Activated T-cell treated with anti-CD3 and anti-CD28 coated beads for 24 hours (primary cell): ENCODE measurements at regions not wholly inside any gene's neighbourhood (a gene's known extent, or its start where the extent isn't known, plus 50 kb on each side); places are given as distances from the start of the nearest gene placed in this dataset.

ENCODE experiments used
- DNase-seq: peaks from one replicate; pipeline ENCODE4 v3.0.0-alpha.2; 2020; ENCODE audit warnings: low read depth

GRCh38 chr12:89092297-89092696 lies 260.0 kb downstream of the DUSP6 start:
- DNase-seq = peak; percentile 20

GRCh38 chr12:89091293-89091841 lies 260.9 kb downstream of the DUSP6 start:
- DNase-seq = no peak

- no peak for DNase-seq
Measured at GRCh38 chr12:89089264-89089663, 263.0 kb downstream of the DUSP6 start.

GRCh38 chr12:89087876-89088275 lies 264.4 kb downstream of the DUSP6 start:
- DNase-seq = no peak

GRCh38 chr12:89087149-89087825 lies 265.0 kb downstream of the DUSP6 start:
- no peak for DNase-seq

GRCh38 chr12:89085421-89085820 lies 266.9 kb downstream of the DUSP6 start:
- no peak for DNase-seq

- DNase-seq = no peak
Measured at GRCh38 chr12:89084751-89085150, 267.6 kb downstream of the DUSP6 start.

GRCh38 chr12:89083491-89083890 lies 268.8 kb downstream of the DUSP6 start:
- DNase-seq = no peak

GRCh38 chr12:89082370-89082753 lies 269.9 kb downstream of the DUSP6 start:
- no peak for DNase-seq

- DNase-seq = no peak
Measured at GRCh38 chr12:89081719-89082369, 270.5 kb downstream of the DUSP6 start.

- no peak for DNase-seq
Measured at GRCh38 chr12:89080793-89081465, 271.4 kb downstream of the DUSP6 start.

GRCh38 chr12:89075880-89076540 lies 276.3 kb downstream of the DUSP6 start:
- no peak for DNase-seq

- DNase-seq = no peak
Measured at GRCh38 chr12:89073659-89074058, 278.6 kb downstream of the DUSP6 start.

GRCh38 chr12:89073027-89073398 lies 279.3 kb downstream of the DUSP6 start:
- no peak for DNase-seq

GRCh38 chr12:89072294-89073026 lies 279.8 kb downstream of the DUSP6 start:
- no peak for DNase-seq

GRCh38 chr12:89070603-89071002 lies 281.7 kb downstream of the DUSP6 start:
- no peak for DNase-seq

- no peak for DNase-seq
Measured at GRCh38 chr12:89069431-89069830, 282.9 kb downstream of the DUSP6 start.

- DNase-seq = no peak
Measured at GRCh38 chr12:89067421-89068187, 284.7 kb downstream of the DUSP6 start.

GRCh38 chr12:89064780-89065179 lies 287.5 kb downstream of the DUSP6 start:
- no peak for DNase-seq

GRCh38 chr12:89064151-89064550 lies 288.1 kb downstream of the DUSP6 start:
- DNase-seq = no peak

GRCh38 chr12:89062996-89063395 lies 289.3 kb downstream of the DUSP6 start:
- DNase-seq = no peak
